Tibial artery (tissue), 4 donors: ENCODE measurements at regions not wholly inside any gene's neighbourhood (a gene's known extent, or its start where the extent isn't known, plus 50 kb on each side); places are given as distances from the start of the nearest gene placed in this dataset.

Experiments
- DNase-seq, 2 donors: peaks; one replicate each; pipeline ENCODE4 v3.0.0-alpha.2; 2019
- H3K27ac ChIP-seq, 2 donors: fragments of 200-600 bp; sonication (generic) in 1 of 2; 1 replicate in 1 of 2; 2 replicates in 1 of 2; pipeline ENCODE4 v1.5.1; 2018 to 2019; ENCODE audit warnings: mild to moderate bottlenecking in 1 of 2
- H3K27me3 ChIP-seq, 2 donors: fragments of 200-600 bp; sonication (generic) in 1 of 2; one replicate each; pipeline versions ENCODE4 v1.5.1 to v1.6.0; 2016 to 2019
- H3K36me3 ChIP-seq, 3 donors: fragments of 200-600 bp; sonication (generic) in 2 of 3; one replicate each; pipeline ENCODE4 v1.5.1; 2016 to 2019; ENCODE audit warnings: mild to moderate bottlenecking in 2 of 3
- H3K4me1 ChIP-seq, 4 donors: fragments of 200-600 bp; sonication (generic) in 2 of 4; 1 replicate in 3 of 4; 2 replicates in 1 of 4; pipeline ENCODE4 v1.5.1; 2016 to 2019
- H3K4me3 ChIP-seq, 2 donors: fragments of 200-600 bp; sonication (generic) in 1 of 2; 1 replicate in 1 of 2; 2 replicates in 1 of 2; pipeline ENCODE4 v1.5.1; 2018 to 2019; ENCODE audit warnings: mild to moderate bottlenecking in 2 of 2
- H3K9me3 ChIP-seq, 3 donors: fragments of 200-600 bp; sonication (generic) in 1 of 3; one replicate each; pipeline ENCODE4 v1.5.1; 2016 to 2019
- intact Hi-C: fragments of 100-400 bp; cut with DNase I; formaldehyde crosslinking; loops from one replicate; pipeline ENCODE4 v1.15.0; 2023; ENCODE audit warnings: low total_unique reads
- TF ChIP-seq, protein P1 (sequence below), 2 experiments: fragments of 200-600 bp in 1 of 2; fragments of 450-650 bp in 1 of 2; IDR thresholded peaks; one replicate each; pipeline ENCODE4 v1.5.1; 2017 to 2019; ENCODE audit warnings: antibody characterized with exemption in 2 of 2, mild to moderate bottlenecking in 1 of 2, moderate library complexity in 1 of 2

DNA sequence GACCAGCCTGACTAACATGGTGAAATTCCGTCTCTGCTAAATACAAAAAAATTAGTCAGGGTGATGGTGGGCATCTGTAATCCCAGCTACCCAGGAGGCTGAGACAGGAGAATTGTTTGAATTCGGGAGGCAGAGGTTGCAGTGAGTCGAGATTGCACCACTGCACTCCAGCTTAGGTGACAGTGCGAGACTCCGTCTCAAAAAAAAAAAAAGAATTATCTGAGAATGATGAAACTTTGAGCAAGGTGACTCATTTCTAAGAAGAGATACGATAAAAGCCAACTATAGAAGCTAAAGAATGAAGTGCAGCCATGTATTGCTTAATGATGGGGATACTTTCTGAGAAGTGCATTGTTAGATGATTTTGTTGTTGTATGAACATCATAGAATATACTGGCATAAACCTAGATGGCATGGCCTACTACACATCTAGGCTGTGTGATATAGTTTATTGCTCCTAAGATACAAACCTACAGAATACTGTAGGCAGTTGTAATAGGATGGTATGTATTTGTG is 64.7 kb downstream of the SNRPE start:
- Histone ChIP-seq H3K4me3 (no peak overlapping the region), H3K36me3 (no peaks in the 10 kb centered on the region), H3K27me3 (no peaks in the 10 kb centered on the region), H3K4me1 (no peaks in the 10 kb centered on the region), H3K27ac (no peak overlapping the region), H3K9me3 (no peaks in the 10 kb centered on the region)
- DNase-seq: no peak
- TF ChIP-seq, protein P1, sequence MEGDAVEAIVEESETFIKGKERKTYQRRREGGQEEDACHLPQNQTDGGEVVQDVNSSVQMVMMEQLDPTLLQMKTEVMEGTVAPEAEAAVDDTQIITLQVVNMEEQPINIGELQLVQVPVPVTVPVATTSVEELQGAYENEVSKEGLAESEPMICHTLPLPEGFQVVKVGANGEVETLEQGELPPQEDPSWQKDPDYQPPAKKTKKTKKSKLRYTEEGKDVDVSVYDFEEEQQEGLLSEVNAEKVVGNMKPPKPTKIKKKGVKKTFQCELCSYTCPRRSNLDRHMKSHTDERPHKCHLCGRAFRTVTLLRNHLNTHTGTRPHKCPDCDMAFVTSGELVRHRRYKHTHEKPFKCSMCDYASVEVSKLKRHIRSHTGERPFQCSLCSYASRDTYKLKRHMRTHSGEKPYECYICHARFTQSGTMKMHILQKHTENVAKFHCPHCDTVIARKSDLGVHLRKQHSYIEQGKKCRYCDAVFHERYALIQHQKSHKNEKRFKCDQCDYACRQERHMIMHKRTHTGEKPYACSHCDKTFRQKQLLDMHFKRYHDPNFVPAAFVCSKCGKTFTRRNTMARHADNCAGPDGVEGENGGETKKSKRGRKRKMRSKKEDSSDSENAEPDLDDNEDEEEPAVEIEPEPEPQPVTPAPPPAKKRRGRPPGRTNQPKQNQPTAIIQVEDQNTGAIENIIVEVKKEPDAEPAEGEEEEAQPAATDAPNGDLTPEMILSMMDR (IDR thresholded peaks at IDR 0.05): no peak
- intact Hi-C loops: no loop called here

DNA sequence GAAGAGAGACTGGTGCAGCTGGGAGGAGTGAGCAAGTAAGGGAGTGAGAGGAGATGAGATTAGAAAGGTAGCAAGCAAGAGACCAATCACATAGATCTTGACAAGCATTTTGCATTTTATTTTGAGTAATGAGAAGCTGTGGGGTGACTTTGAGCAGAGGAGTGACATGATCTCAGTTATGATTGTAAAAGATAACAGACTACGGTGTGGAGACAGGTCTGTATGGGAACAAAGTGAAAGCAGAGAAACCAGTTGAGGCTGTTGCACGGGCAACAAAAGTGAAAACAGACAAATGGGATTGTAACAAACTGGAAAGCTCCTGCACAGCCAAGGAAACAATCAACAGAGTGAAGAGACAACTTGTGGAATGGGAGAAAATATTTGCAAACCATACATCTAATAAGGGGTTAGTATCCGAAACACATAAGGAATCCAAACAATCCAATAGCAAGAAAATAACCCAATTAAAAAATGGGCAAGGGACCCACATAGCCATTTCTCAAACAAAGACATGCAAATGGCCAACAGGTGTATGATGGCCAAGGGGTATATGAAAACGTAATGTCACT is 68.4 kb downstream of the SNRPE start:
- Histone ChIP-seq H3K36me3 (no peaks in the 10 kb centered on the region), H3K4me1 (no peaks in the 10 kb centered on the region), H3K27me3 (peaks cover 0 to 7% of the 10 kb centered on the region in 2 donors), H3K4me3 (no peak overlapping the region), H3K9me3 (no peaks in the 10 kb centered on the region), H3K27ac (no peak overlapping the region)
- TF ChIP-seq, protein P1 (IDR thresholded peaks at IDR 0.05): no peak
- intact Hi-C loops: no loop called here
- no peak for DNase-seq

DNA sequence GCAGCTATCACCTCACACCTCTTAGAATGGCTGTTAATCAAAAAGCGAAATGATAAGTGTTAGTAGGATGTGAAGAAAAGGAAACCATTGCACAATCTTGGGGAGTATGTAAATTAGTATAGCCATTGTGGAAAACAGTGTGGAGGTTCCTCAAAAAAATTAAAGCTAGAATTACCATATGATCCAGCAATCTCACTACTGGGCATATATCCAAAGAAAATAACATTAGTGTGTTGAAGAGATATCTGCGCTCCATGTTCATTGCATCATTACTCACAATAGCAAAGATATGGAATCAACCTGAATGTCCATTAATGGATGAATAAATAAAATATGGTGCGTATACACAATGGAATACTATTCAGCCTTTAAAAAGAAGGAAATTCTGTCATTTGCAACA is 68.9 kb downstream of the SNRPE start:
- H3K27ac ChIP-seq: no peak overlapping the region
- H3K4me1 ChIP-seq: no peaks in the 10 kb centered on the region
- no peaks in the 10 kb centered on the region for H3K36me3 ChIP-seq
- peaks cover 0 to 7% of the 10 kb centered on the region in 2 donors for H3K27me3 ChIP-seq
- TF ChIP-seq, protein P1 (IDR thresholded peaks at IDR 0.05): no peak
- H3K4me3 ChIP-seq: no peak overlapping the region
- intact Hi-C loops: no loop called here
- DNase-seq: no peak
- no peaks in the 10 kb centered on the region for H3K9me3 ChIP-seq

DNA sequence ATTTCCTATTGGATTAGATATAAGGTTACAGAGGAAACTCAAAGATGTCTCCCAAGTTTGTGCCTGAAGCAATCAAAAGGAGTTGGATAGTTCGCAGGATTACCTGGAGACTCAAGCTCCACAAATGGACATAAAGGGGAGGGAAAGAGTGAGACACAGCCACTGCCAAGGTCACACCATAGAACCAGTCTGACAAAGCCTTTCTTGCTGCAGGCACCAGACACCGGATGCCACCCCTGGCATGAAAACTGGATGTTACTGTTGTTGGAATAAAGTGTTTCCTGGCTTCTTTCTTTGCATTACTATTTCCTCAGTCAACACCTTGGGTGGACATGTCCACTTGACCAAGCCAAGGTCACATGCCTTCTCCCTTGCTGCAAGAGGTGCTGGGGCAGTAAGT is 70.6 kb downstream of the SNRPE start:
- H3K4me3 ChIP-seq: no peak overlapping the region
- no peaks in the 10 kb centered on the region for H3K4me1 ChIP-seq
- no peak overlapping the region for H3K27ac ChIP-seq
- TF ChIP-seq, protein P1 (IDR thresholded peaks at IDR 0.05): no peak
- no peak for DNase-seq
- intact Hi-C loops: no loop called here
- no peaks in the 10 kb centered on the region for H3K36me3 ChIP-seq
- peaks cover 0 to 10% of the 10 kb centered on the region in 2 donors for H3K27me3 ChIP-seq
- no peaks in the 10 kb centered on the region for H3K9me3 ChIP-seq

DNA sequence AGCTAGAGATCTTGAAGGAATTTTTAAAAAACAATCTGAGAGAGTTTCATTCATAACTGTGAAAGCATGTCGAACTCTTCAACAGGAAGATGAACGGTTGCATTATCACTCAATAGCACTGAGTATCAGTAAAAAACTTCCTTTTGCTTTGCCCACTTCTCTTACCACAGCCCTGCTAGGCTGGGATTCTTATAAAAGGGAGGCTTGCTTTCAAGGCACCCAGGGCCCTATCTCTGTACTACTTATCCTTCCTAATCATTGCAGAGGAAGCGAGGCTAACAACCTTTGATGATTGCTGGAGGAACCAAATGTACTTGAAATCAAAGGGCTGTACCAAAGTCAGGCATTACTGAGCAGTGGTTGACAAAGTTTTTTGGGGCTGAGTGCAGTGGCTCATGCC is 71.2 kb downstream of the SNRPE start:
- no peak for DNase-seq
- TF ChIP-seq, protein P1 (IDR thresholded peaks at IDR 0.05): no peak
- Histone ChIP-seq H3K4me3 (no peak overlapping the region), H3K36me3 (no peaks in the 10 kb centered on the region), H3K27me3 (peaks cover 0 to 10% of the 10 kb centered on the region in 2 donors), H3K4me1 (no peaks in the 10 kb centered on the region), H3K9me3 (no peaks in the 10 kb centered on the region), H3K27ac (no peak overlapping the region)
- intact Hi-C loops: no loop called here

DNA sequence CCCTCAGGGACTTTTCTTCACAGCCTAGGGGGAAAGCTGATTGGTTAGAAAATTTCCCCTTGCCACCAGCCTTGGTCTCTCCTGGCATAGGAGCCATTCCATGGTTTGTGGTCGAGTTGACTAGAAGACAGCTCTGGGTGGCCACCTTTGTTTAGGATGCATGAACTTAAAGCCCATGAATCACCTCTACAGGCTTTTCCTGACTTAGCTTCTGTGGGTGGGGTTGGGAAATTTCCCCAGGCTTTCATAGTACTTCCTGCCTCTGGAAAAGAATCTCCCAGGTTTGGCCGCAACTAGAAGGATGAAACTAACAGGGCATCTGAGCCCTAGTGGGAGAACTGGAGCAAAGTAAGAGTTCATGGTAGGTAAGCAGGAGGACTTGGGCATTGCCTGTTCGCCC is 72.6 kb downstream of the SNRPE start:
- TF ChIP-seq, protein P1 (IDR thresholded peaks at IDR 0.05): no peak
- Histone ChIP-seq H3K4me1 (no peaks in the 10 kb centered on the region), H3K4me3 (no peak overlapping the region), H3K36me3 (no peaks in the 10 kb centered on the region), H3K27me3 (peaks cover 0 to 10% of the 10 kb centered on the region in 2 donors), H3K27ac (no peak overlapping the region), H3K9me3 (no peaks in the 10 kb centered on the region)
- intact Hi-C loops: no loop called here
- DNase-seq: no peak
